HCT116 (cell line): ENCODE measurements at regions not wholly inside any gene's neighbourhood (a gene's known extent, or its start where the extent isn't known, plus 50 kb on each side); places are given as distances from the start of the nearest gene placed in this dataset.

Experiments used
- ATAC-seq: fragments of 200-7000 bp; cut with Tn5 transposase; 2 replicates; pipeline ENCODE4 v1.9.1; 2020; ENCODE audit warnings: mild to moderate bottlenecking, moderate library complexity
- BruUV-seq: library from RNA; stranded (reverse); fragments of 400-500 nt; replicated peaks from 2 replicates; lab custom pipeline; 2021; lab: Mats Ljungman, UMichigan
- CTCF ChIA-PET: fragments of 300-600 bp; sonication (Branson Sonifier 250); formaldehyde crosslinking; loops from one replicate; lab custom pipeline; 2021; ENCODE audit warnings: antibody characterized with exemption; lab: Charles Lee
- POLR2A ChIA-PET: fragments of 300-600, 350-600 bp; sonication (Branson Sonifier 250); formaldehyde crosslinking; loops from one replicate; lab custom pipeline; 2021; ENCODE audit warnings: antibody characterized with exemption; lab: Charles Lee
- RAD21 ChIA-PET, 2 experiments: fragments of 300-600 bp; sonication (Branson Sonifier 250); formaldehyde crosslinking; loops; one replicate each; lab custom pipeline; 2023; ENCODE audit warnings: low total read pairs in 2 of 2; ENCODE audit not compliant: uncharacterized antibody in 2 of 2, unreplicated experiment in 2 of 2, low non-redundant PET in 1 of 2; lab: Charles Lee
- DNase-seq: peaks from one replicate; pipeline ENCODE4 v3.0.0-alpha.2; 2010; ENCODE audit warnings: low read depth, low spot score
- H2AFZ ChIP-seq: fragments of 200-600 bp; shearing (Covaris generic), sonication (generic); 2 replicates; pipeline ENCODE4 v1.6.1; 2017; ENCODE audit warnings: low read depth, mixed run types, mixed read lengths, antibody characterized with exemption, low read length; ENCODE audit not compliant: poor library complexity, severe bottlenecking
- H3K27ac ChIP-seq: 2 replicates; pipeline ENCODE4 v1.5.1; 2012; ENCODE audit warnings: low read depth, low read length
- H3K27me3 ChIP-seq: fragments of 200-600 bp; sonication (generic); 2 replicates; pipeline ENCODE4 v1.6.1; 2016; ENCODE audit warnings: mixed run types, low read length, mixed read lengths; ENCODE audit not compliant: insufficient read depth
- H3K36me3 ChIP-seq, 2 experiments: fragments of 200-500 bp in 1 of 2; fragments of 200-600 bp in 1 of 2; sonication (Bioruptor generic) in 1 of 2; sonication (generic) in 1 of 2; 2 replicates each; pipeline versions ENCODE4 v1.5.1 to v1.6.1; 2014 to 2016; ENCODE audit warnings: low read length in 2 of 2, inconsistent platforms in 1 of 2, mixed read lengths in 1 of 2, mixed run types in 1 of 2; ENCODE audit not compliant: insufficient read depth in 2 of 2, control insufficient read depth in 1 of 2
- H3K4me1 ChIP-seq, 2 experiments: fragments of 200-600 bp in 1 of 2; sonication (generic) in 1 of 2; 2 replicates each; pipeline versions ENCODE4 v1.5.1 to v1.6.1; 2012 to 2017; ENCODE audit warnings: low read length in 2 of 2, inconsistent platforms in 1 of 2, mild to moderate bottlenecking in 1 of 2, mixed read lengths in 1 of 2, mixed run types in 1 of 2, moderate library complexity in 1 of 2; ENCODE audit not compliant: insufficient read depth in 2 of 2, control insufficient read depth in 1 of 2
- H3K4me2 ChIP-seq: fragments of 200-600 bp; sonication (generic); 2 replicates; pipeline ENCODE4 v1.6.1; 2017; ENCODE audit warnings: mixed run types, low read length, mixed read lengths
- H3K4me3 ChIP-seq, 2 experiments: fragments of 200-600 bp in 1 of 2; sonication (generic) in 1 of 2; replicated peaks in 1 of 2; 2 replicates each; pipeline ENCODE4 v1.5.1; 2011 to 2016; ENCODE audit warnings: low read length in 2 of 2, control low read depth in 1 of 2, low read depth in 1 of 2, mild to moderate bottlenecking in 1 of 2, mixed read lengths in 1 of 2, mixed run types in 1 of 2
- H3K79me2 ChIP-seq: fragments of 200-600 bp; sonication (generic); 2 replicates; pipeline ENCODE4 v1.6.1; 2017; ENCODE audit warnings: mild to moderate bottlenecking, mixed run types, low read length, moderate library complexity, mixed read lengths; ENCODE audit not compliant: insufficient read depth
- H3K9ac ChIP-seq: fragments of 200-600 bp; sonication (generic); 2 replicates; pipeline ENCODE4 v1.6.1; 2016; ENCODE audit warnings: low read length, mixed read lengths
- H3K9me2 ChIP-seq: fragments of 200-600 bp; sonication (generic), shearing (Covaris generic); 2 replicates; pipeline ENCODE4 v1.6.1; 2017; ENCODE audit warnings: mixed run types, mild to moderate bottlenecking, moderate library complexity; ENCODE audit not compliant: insufficient read depth
- H3K9me3 ChIP-seq, 2 experiments: fragments of 200-500 bp in 1 of 2; fragments of 200-600 bp in 1 of 2; sonication (Bioruptor generic) in 1 of 2; sonication (generic) in 1 of 2; 2 replicates each; pipeline ENCODE4 v1.6.1; 2014 to 2017; ENCODE audit warnings: low read length in 2 of 2, mixed read lengths in 2 of 2, inconsistent platforms in 1 of 2, low read depth in 1 of 2, mild to moderate bottlenecking in 1 of 2, mixed run types in 1 of 2, moderate library complexity in 1 of 2; ENCODE audit not compliant: control insufficient read depth in 1 of 2, insufficient read depth in 1 of 2
- H4K20me1 ChIP-seq: fragments of 200-600 bp; sonication (generic), shearing (Covaris generic); 2 replicates; pipeline ENCODE4 v1.6.1; 2017; ENCODE audit warnings: mixed run types, mild to moderate bottlenecking, moderate library complexity; ENCODE audit not compliant: insufficient read depth
- CBX3 ChIP-seq: IDR thresholded peaks from 2 replicates; pipeline ENCODE4 v1.6.1; 2012; ENCODE audit warnings: low read depth
- CEBPB ChIP-seq: IDR thresholded peaks from 2 replicates; pipeline ENCODE4 v1.6.1; 2012; ENCODE audit warnings: low read depth
- EGR1 ChIP-seq: IDR thresholded peaks from 2 replicates; pipeline ENCODE4 v1.6.1; 2012; ENCODE audit warnings: low read depth
- ELF1 ChIP-seq: IDR thresholded peaks from 2 replicates; pipeline ENCODE4 v1.6.1; 2012; ENCODE audit warnings: low read depth, borderline replicate concordance
- EZH2 ChIP-seq: fragments of 200-600 bp; sonication (generic); IDR thresholded peaks from 2 replicates; pipeline ENCODE4 v1.6.1; 2017; ENCODE audit warnings: antibody characterized with exemption, mixed run types
- EZH2phosphoT487 ChIP-seq: fragments of 200-600 bp; IDR thresholded peaks from 2 replicates; pipeline ENCODE4 v1.6.1; 2018; ENCODE audit warnings: antibody characterized with exemption, borderline replicate concordance
- FOSL1 ChIP-seq: IDR thresholded peaks from 2 replicates; pipeline ENCODE4 v1.6.1; 2012; ENCODE audit warnings: low read depth
- JUND ChIP-seq: IDR thresholded peaks from 2 replicates; pipeline ENCODE4 v1.6.1; 2012
- POLR2A ChIP-seq: IDR thresholded peaks from 2 replicates; pipeline ENCODE4 v1.7.0; 2011; ENCODE audit warnings: borderline replicate concordance; ENCODE audit not compliant: insufficient read depth, insufficient read length; ENCODE audit errors: extremely low read depth
- RAD21 ChIP-seq: IDR thresholded peaks from 2 replicates; pipeline ENCODE4 v1.6.1; 2012; ENCODE audit warnings: low read depth, mild to moderate bottlenecking
- SIN3A ChIP-seq: IDR thresholded peaks from 2 replicates; pipeline ENCODE4 v1.6.1; 2012; ENCODE audit warnings: low read depth
- SP1 ChIP-seq: IDR thresholded peaks from 2 replicates; pipeline ENCODE4 v1.6.1; 2012; ENCODE audit warnings: low read depth
- SRF ChIP-seq: IDR thresholded peaks from 2 replicates; pipeline ENCODE4 v1.6.1; 2012; ENCODE audit warnings: low read depth
- TCF7L2 ChIP-seq: IDR thresholded peaks from 2 replicates; pipeline ENCODE4 v1.7.0; 2011; ENCODE audit warnings: borderline replicate concordance, inconsistent platforms; ENCODE audit not compliant: insufficient read depth, insufficient read length; ENCODE audit errors: extremely low read depth
- YY1 ChIP-seq: IDR thresholded peaks from 2 replicates; pipeline ENCODE4 v1.6.1; 2011; ENCODE audit warnings: low read length, low read depth, moderate library complexity, mild to moderate bottlenecking; ENCODE audit not compliant: insufficient replicate concordance; ENCODE audit errors: extremely low read depth
- ZFX ChIP-seq: fragments of 450-650 bp; IDR thresholded peaks from 2 replicates; pipeline ENCODE4 v1.6.1; 2017
- intact Hi-C: fragments of 100-400 bp; cut with micrococcal nuclease; formaldehyde crosslinking; loops from 2 replicates; pipeline ENCODE4 v1.10.0; 2022
- TF ChIP-seq, protein P1 (sequence below): IDR thresholded peaks from 2 replicates; pipeline ENCODE4 v1.6.1; 2011; ENCODE audit warnings: mild to moderate bottlenecking, low read length, moderate library complexity; ENCODE audit not compliant: insufficient replicate concordance; ENCODE audit errors: extremely low read depth
- TF ChIP-seq, protein P2 (sequence below): IDR thresholded peaks from 2 replicates; pipeline ENCODE4 v1.6.1; 2012
- TF ChIP-seq, protein P3 (sequence below): IDR thresholded peaks from 2 replicates; pipeline ENCODE4 v1.6.1; 2012; ENCODE audit warnings: low read depth
- TF ChIP-seq, protein P4 (sequence below): IDR thresholded peaks from 2 replicates; pipeline ENCODE4 v1.6.1; 2012

DNA sequence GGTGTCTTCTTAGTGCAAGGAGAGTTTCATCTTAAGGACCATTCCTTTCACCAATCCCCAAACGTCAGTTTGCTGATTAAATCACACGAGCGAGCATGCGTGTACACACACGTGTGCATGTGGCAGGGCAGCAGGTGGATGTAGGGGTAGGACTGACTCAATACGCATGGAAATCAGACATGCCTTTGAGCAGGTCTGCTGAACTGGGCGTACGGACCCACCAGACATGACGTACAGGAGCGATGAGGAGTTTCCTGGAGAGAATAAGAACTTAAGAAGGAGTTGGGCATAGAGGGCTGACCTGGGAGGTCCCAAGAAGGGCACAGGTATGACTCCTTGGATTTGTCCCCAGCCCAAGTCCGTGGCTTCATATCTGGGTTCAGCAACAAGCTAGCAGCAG is 170.0 kb downstream of the FGF18 start (continued):
- TF ChIP-seq, protein P1, sequence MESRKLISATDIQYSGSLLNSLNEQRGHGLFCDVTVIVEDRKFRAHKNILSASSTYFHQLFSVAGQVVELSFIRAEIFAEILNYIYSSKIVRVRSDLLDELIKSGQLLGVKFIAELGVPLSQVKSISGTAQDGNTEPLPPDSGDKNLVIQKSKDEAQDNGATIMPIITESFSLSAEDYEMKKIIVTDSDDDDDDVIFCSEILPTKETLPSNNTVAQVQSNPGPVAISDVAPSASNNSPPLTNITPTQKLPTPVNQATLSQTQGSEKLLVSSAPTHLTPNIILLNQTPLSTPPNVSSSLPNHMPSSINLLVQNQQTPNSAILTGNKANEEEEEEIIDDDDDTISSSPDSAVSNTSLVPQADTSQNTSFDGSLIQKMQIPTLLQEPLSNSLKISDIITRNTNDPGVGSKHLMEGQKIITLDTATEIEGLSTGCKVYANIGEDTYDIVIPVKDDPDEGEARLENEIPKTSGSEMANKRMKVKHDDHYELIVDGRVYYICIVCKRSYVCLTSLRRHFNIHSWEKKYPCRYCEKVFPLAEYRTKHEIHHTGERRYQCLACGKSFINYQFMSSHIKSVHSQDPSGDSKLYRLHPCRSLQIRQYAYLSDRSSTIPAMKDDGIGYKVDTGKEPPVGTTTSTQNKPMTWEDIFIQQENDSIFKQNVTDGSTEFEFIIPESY = no peak
- TF ChIP-seq, all 23 proteins: peak for 0

DNA sequence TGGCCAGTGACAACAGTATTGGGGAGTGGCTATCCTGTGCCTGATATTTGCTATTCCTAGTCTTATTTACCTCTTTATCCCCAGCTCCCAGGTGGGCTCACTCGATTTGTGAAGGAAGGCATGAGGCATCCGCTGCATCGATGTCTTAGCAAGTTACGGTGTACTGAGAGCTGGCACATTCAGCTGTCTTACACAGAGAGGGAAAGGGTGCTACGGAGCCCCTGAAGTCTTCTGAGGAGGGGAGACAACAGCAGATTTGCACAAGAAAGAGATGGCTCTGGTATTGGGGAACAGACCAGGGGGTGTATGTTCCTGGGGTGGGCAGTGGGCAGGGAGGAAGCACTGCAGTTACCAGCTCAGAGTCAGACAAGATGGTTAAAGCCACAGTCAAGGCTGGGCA is 172.6 kb downstream of the FGF18 start:
- Histone ChIP-seq H3K9ac (no peak overlapping the region), H3K4me1 (peaks cover 9 to 19% of the 10 kb centered on the region in 2 experiments; a peak in 3 of 4 replicates), H3K4me3 (no peak overlapping the region), H3K79me2 (no peaks in the 10 kb centered on the region), H3K4me2 (no peak overlapping the region), H4K20me1 (no peaks in the 10 kb centered on the region), H3K9me2 (no peaks in the 10 kb centered on the region), H3K27me3 (peaks cover under 1% of the 10 kb centered on the region; the same call in 1 of the 2 replicates), H2AFZ (no peak overlapping the region), H3K27ac (no peak overlapping the region), H3K36me3 (no peaks in the 10 kb centered on the region), H3K9me3 (no peaks in the 10 kb centered on the region)
- POLR2A ChIA-PET = no interaction called here
- DNase-seq (no peak), ATAC-seq (no peak)
- TF ChIP-seq, protein P1 = no peak
- TF ChIP-seq, protein P2, sequence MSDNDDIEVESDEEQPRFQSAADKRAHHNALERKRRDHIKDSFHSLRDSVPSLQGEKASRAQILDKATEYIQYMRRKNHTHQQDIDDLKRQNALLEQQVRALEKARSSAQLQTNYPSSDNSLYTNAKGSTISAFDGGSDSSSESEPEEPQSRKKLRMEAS = no peak
- no peak for TF ChIP-seq ZFX
- no peak for TF ChIP-seq CEBPB
- no peak for TF ChIP-seq RAD21
- TF ChIP-seq EGR1 = no peak
- no peak for TF ChIP-seq TCF7L2
- no peak for TF ChIP-seq SP1
- no peak for TF ChIP-seq SRF
- TF ChIP-seq, protein P3, sequence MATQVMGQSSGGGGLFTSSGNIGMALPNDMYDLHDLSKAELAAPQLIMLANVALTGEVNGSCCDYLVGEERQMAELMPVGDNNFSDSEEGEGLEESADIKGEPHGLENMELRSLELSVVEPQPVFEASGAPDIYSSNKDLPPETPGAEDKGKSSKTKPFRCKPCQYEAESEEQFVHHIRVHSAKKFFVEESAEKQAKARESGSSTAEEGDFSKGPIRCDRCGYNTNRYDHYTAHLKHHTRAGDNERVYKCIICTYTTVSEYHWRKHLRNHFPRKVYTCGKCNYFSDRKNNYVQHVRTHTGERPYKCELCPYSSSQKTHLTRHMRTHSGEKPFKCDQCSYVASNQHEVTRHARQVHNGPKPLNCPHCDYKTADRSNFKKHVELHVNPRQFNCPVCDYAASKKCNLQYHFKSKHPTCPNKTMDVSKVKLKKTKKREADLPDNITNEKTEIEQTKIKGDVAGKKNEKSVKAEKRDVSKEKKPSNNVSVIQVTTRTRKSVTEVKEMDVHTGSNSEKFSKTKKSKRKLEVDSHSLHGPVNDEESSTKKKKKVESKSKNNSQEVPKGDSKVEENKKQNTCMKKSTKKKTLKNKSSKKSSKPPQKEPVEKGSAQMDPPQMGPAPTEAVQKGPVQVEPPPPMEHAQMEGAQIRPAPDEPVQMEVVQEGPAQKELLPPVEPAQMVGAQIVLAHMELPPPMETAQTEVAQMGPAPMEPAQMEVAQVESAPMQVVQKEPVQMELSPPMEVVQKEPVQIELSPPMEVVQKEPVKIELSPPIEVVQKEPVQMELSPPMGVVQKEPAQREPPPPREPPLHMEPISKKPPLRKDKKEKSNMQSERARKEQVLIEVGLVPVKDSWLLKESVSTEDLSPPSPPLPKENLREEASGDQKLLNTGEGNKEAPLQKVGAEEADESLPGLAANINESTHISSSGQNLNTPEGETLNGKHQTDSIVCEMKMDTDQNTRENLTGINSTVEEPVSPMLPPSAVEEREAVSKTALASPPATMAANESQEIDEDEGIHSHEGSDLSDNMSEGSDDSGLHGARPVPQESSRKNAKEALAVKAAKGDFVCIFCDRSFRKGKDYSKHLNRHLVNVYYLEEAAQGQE = no peak
- TF ChIP-seq, protein P4, sequence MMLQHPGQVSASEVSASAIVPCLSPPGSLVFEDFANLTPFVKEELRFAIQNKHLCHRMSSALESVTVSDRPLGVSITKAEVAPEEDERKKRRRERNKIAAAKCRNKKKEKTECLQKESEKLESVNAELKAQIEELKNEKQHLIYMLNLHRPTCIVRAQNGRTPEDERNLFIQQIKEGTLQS = no peak
- no peak for TF ChIP-seq JUND
- no peak for TF ChIP-seq EZH2
- no peak for TF ChIP-seq YY1
- no peak for TF ChIP-seq CBX3
- TF ChIP-seq ELF1 = no peak
- TF ChIP-seq FOSL1 = no peak
- no peak for TF ChIP-seq POLR2A
- TF ChIP-seq EZH2phosphoT487 = no peak
- no peak for TF ChIP-seq SIN3A
- CTCF ChIA-PET = interaction anchor here (1.2 kb wide), 1 partner anchor 13 kb away, joined by 3 read pairs; no protein-coding TSS in a partner anchor
- BruUV-seq = no TSS peak
- RAD21 ChIA-PET = no interaction called here
- intact Hi-C loops = no loop called here
